SK-N-SH treated with all-trans-retinoic acid at 6 μM for 48 hours (cell line): ENCODE measurements at regions not wholly inside any gene's neighbourhood (a gene's known extent, or its start where the extent isn't known, plus 50 kb on each side); places are given as distances from the start of the nearest gene placed in this dataset.

Experiments used
- ESRRG ChIP-seq: fragments of 250-450 bp; sonication (Bioruptor Pico); IDR thresholded peaks from 2 replicates; pipeline ENCODE4 v1.6.1; 2021; ENCODE audit warnings: mild to moderate bottlenecking
- PPARA ChIP-seq: fragments of 250-450 bp; sonication (Bioruptor Pico); IDR thresholded peaks from 2 replicates; pipeline ENCODE4 v1.5.0; 2020; ENCODE audit warnings: mild to moderate bottlenecking, borderline replicate concordance
- TF ChIP-seq, protein P1 (sequence below): fragments of 250-450 bp; sonication (Bioruptor Pico); IDR thresholded peaks from 2 replicates; pipeline ENCODE4 v1.8.0; 2020; ENCODE audit warnings: mild to moderate bottlenecking, moderate library complexity, borderline replicate concordance

DNA sequence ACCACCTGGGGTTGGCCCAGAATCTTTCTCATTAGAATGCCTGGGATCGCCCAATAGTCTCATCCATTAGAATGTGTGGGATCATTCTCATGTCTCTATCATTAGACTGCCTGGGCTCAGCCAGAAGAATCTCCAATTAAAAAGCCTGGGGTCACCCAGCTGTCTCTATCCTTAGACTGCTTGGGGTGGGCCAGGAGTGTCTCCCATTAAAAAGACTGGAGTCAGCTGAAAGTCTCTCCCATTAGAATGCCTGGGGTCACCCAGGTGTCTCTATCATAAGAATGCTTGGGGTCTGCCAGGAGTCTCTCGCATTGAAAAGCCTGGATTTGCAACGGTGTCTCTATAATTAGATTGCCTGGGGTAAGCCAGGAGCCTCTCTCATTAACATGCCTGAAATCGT is 2225.7 kb downstream of the TP53TG3F start:
- TF ChIP-seq ESRRG (CRISPR knock-in tag), result no peak
- TF ChIP-seq, protein P1, sequence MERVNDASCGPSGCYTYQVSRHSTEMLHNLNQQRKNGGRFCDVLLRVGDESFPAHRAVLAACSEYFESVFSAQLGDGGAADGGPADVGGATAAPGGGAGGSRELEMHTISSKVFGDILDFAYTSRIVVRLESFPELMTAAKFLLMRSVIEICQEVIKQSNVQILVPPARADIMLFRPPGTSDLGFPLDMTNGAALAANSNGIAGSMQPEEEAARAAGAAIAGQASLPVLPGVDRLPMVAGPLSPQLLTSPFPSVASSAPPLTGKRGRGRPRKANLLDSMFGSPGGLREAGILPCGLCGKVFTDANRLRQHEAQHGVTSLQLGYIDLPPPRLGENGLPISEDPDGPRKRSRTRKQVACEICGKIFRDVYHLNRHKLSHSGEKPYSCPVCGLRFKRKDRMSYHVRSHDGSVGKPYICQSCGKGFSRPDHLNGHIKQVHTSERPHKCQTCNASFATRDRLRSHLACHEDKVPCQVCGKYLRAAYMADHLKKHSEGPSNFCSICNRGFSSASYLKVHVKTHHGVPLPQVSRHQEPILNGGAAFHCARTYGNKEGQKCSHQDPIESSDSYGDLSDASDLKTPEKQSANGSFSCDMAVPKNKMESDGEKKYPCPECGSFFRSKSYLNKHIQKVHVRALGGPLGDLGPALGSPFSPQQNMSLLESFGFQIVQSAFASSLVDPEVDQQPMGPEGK (CRISPR knock-in tag), result no peak
- TF ChIP-seq PPARA (CRISPR knock-in tag), result no peak
